GM23338 (cell line): ENCODE measurements at regions not wholly inside any gene's neighbourhood (a gene's known extent, or its start where the extent isn't known, plus 50 kb on each side); places are given as distances from the start of the nearest gene placed in this dataset.

ENCODE experiments used
- CREB1 ChIP-seq: fragments of 250-450 bp; sonication (Bioruptor Pico); IDR thresholded peaks from 2 replicates; pipeline ENCODE4 v1.5.0; 2020; ENCODE audit warnings: low read depth, mild to moderate bottlenecking, moderate library complexity
- EZH2 ChIP-seq: fragments of 200-600 bp; sonication (generic); IDR thresholded peaks from one replicate; pipeline ENCODE4 v1.8.0; 2017; ENCODE audit warnings: antibody characterized with exemption, mild to moderate bottlenecking, low read depth; ENCODE audit not compliant: unreplicated experiment
- EZH2phosphoT487 ChIP-seq: fragments of 200-600 bp; sonication (generic); IDR thresholded peaks from one replicate; pipeline ENCODE4 v1.8.1; 2018; ENCODE audit warnings: antibody characterized with exemption; ENCODE audit not compliant: unreplicated experiment
- NANOG ChIP-seq: IDR thresholded peaks from 2 replicates; pipeline ENCODE4 v1.6.1; 2016; ENCODE audit warnings: antibody characterized with exemption, borderline replicate concordance
- ZNF114 ChIP-seq: fragments of 250-450 bp; sonication (Bioruptor Pico); IDR thresholded peaks from 2 replicates; pipeline ENCODE4 v1.5.0; 2020; ENCODE audit warnings: mild to moderate bottlenecking, moderate library complexity
- ZNF331 ChIP-seq: fragments of 250-450 bp; sonication (Bioruptor Pico); IDR thresholded peaks from 2 replicates; pipeline ENCODE4 v1.5.0; 2020; ENCODE audit warnings: low read depth, mild to moderate bottlenecking, moderate library complexity
- TF ChIP-seq, protein P1 (sequence below): IDR thresholded peaks from one replicate; pipeline ENCODE4 v1.6.1; 2018; ENCODE audit warnings: antibody characterized with exemption; ENCODE audit not compliant: unreplicated experiment
- TF ChIP-seq, protein P2 (sequence below), 2 experiments: fragments of 200-600 bp in 1 of 2; sonication (generic) in 1 of 2; conservative IDR thresholded peaks; 2 replicates each; pipeline versions ENCODE4 v1.5.1 to v1.6.1; 2016 to 2017; ENCODE audit warnings: antibody characterized with exemption in 2 of 2, low read depth in 2 of 2, mild to moderate bottlenecking in 2 of 2, moderate library complexity in 1 of 2
- TF ChIP-seq, protein P3 (sequence below): IDR thresholded peaks from 2 replicates; pipeline ENCODE4 v1.6.1; 2016; ENCODE audit warnings: antibody characterized with exemption

DNA sequence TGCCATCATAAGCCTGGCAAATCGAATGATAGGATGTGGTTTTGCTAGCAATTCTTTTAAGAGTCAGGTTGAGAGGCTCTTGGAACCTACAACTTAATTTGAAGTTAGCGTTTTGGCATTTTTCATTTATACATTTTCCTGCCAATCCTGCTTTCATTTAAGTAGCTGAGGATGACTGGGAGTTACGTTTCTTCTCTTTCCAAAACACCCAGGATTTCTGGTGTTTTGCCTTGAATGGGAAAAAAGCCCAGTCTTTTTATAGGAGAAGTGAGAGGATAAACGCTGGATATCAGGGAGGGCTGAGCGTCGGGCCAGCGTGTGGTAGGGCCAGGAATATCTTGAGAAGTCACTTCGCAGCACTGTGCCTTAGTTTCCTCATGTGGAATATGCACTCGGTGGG lies 174.2 kb upstream of the HAND2 start:
- TF ChIP-seq, protein P1, sequence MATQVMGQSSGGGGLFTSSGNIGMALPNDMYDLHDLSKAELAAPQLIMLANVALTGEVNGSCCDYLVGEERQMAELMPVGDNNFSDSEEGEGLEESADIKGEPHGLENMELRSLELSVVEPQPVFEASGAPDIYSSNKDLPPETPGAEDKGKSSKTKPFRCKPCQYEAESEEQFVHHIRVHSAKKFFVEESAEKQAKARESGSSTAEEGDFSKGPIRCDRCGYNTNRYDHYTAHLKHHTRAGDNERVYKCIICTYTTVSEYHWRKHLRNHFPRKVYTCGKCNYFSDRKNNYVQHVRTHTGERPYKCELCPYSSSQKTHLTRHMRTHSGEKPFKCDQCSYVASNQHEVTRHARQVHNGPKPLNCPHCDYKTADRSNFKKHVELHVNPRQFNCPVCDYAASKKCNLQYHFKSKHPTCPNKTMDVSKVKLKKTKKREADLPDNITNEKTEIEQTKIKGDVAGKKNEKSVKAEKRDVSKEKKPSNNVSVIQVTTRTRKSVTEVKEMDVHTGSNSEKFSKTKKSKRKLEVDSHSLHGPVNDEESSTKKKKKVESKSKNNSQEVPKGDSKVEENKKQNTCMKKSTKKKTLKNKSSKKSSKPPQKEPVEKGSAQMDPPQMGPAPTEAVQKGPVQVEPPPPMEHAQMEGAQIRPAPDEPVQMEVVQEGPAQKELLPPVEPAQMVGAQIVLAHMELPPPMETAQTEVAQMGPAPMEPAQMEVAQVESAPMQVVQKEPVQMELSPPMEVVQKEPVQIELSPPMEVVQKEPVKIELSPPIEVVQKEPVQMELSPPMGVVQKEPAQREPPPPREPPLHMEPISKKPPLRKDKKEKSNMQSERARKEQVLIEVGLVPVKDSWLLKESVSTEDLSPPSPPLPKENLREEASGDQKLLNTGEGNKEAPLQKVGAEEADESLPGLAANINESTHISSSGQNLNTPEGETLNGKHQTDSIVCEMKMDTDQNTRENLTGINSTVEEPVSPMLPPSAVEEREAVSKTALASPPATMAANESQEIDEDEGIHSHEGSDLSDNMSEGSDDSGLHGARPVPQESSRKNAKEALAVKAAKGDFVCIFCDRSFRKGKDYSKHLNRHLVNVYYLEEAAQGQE: no peak
- TF ChIP-seq, protein P2, sequence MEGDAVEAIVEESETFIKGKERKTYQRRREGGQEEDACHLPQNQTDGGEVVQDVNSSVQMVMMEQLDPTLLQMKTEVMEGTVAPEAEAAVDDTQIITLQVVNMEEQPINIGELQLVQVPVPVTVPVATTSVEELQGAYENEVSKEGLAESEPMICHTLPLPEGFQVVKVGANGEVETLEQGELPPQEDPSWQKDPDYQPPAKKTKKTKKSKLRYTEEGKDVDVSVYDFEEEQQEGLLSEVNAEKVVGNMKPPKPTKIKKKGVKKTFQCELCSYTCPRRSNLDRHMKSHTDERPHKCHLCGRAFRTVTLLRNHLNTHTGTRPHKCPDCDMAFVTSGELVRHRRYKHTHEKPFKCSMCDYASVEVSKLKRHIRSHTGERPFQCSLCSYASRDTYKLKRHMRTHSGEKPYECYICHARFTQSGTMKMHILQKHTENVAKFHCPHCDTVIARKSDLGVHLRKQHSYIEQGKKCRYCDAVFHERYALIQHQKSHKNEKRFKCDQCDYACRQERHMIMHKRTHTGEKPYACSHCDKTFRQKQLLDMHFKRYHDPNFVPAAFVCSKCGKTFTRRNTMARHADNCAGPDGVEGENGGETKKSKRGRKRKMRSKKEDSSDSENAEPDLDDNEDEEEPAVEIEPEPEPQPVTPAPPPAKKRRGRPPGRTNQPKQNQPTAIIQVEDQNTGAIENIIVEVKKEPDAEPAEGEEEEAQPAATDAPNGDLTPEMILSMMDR (conservative IDR thresholded peaks at IDR 0.05; ENCODE audit: low read depth in 2 of 2): no peak
- TF ChIP-seq, protein P3, sequence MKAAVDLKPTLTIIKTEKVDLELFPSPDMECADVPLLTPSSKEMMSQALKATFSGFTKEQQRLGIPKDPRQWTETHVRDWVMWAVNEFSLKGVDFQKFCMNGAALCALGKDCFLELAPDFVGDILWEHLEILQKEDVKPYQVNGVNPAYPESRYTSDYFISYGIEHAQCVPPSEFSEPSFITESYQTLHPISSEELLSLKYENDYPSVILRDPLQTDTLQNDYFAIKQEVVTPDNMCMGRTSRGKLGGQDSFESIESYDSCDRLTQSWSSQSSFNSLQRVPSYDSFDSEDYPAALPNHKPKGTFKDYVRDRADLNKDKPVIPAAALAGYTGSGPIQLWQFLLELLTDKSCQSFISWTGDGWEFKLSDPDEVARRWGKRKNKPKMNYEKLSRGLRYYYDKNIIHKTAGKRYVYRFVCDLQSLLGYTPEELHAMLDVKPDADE: no peak
- TF ChIP-seq CREB1 (no peak), EZH2 (no peak), EZH2phosphoT487 (no peak), ZNF331 (CRISPR knock-in tag) (no peak), NANOG (no peak), ZNF114 (no peak)
